Osteoblast (primary cell): ENCODE measurements at regions not wholly inside any gene's neighbourhood (a gene's known extent, or its start where the extent isn't known, plus 50 kb on each side); places are given as distances from the start of the nearest gene placed in this dataset.

Experiments
- DNase-seq: peaks from one replicate; pipeline ENCODE4 v3.0.0; 2011; ENCODE audit warnings: low spot score, mixed read lengths; ENCODE audit not compliant: insufficient read length; ENCODE audit errors: missing footprints
- H2AFZ ChIP-seq: 2 replicates; pipeline ENCODE4 v1.6.0; 2011; ENCODE audit warnings: mild to moderate bottlenecking, low read length
- H3K27ac ChIP-seq: 2 replicates; pipeline ENCODE4 v1.5.1; 2011; ENCODE audit warnings: mild to moderate bottlenecking, low read depth, low read length, moderate library complexity
- H3K27me3 ChIP-seq: 2 replicates; pipeline ENCODE4 v1.6.0; 2012; ENCODE audit warnings: mild to moderate bottlenecking, control low read depth, inconsistent platforms, low read length, moderate library complexity; ENCODE audit not compliant: insufficient read depth
- H3K36me3 ChIP-seq: 2 replicates; pipeline ENCODE4 v1.5.1; 2011; ENCODE audit warnings: mild to moderate bottlenecking, low read length, control low read depth, moderate library complexity; ENCODE audit not compliant: insufficient read depth
- H3K4me1 ChIP-seq: 2 replicates; pipeline ENCODE4 v1.5.1; 2011; ENCODE audit warnings: mild to moderate bottlenecking, low read length, control low read depth, moderate library complexity; ENCODE audit not compliant: insufficient read depth
- H3K4me2 ChIP-seq: 2 replicates; pipeline ENCODE4 v1.6.0; 2011; ENCODE audit warnings: mild to moderate bottlenecking, low read length; ENCODE audit not compliant: insufficient read depth
- H3K4me3 ChIP-seq: fragments of 200-600 bp; sonication (generic); 3 replicates; pipeline ENCODE4 v1.5.1; 2012; ENCODE audit warnings: mild to moderate bottlenecking, low read length, inconsistent platforms; ENCODE audit not compliant: insufficient read depth
- H3K79me2 ChIP-seq: 2 replicates; pipeline ENCODE4 v1.6.0; 2012; ENCODE audit warnings: mild to moderate bottlenecking, low read length, control low read depth, inconsistent platforms; ENCODE audit not compliant: insufficient read depth
- H3K9me3 ChIP-seq: 2 replicates; pipeline ENCODE4 v1.5.1; 2011; ENCODE audit warnings: low read depth, low read length, control low read depth
- H4K20me1 ChIP-seq: 2 replicates; pipeline ENCODE4 v1.6.0; 2012; ENCODE audit warnings: mild to moderate bottlenecking, low read length, control low read depth; ENCODE audit not compliant: insufficient read depth
- CTCF ChIP-seq: IDR thresholded peaks from 2 replicates; pipeline ENCODE4 v1.5.1; 2011; ENCODE audit warnings: mild to moderate bottlenecking, low read depth, low read length, moderate library complexity; ENCODE audit errors: extremely low read depth

- Histone ChIP-seq H3K4me2 (no peak overlapping the region), H3K27me3 (no peaks in the 10 kb centered on the region), H3K27ac (no peak overlapping the region), H2AFZ (no peak overlapping the region), H3K9me3 (peaks cover 3% of the 10 kb centered on the region), H3K4me3 (no peak overlapping the region), H3K36me3 (no peaks in the 10 kb centered on the region), H3K79me2 (no peaks in the 10 kb centered on the region), H3K4me1 (no peaks in the 10 kb centered on the region), H4K20me1 (no peaks in the 10 kb centered on the region)
- no peak for TF ChIP-seq CTCF
- no peak for DNase-seq
These were observed 173.1 kb downstream of the FOXA2 start for GRCh38 chr20:22411286-22411626.

GRCh38 chr20:22410556-22411130 is 173.7 kb downstream of the FOXA2 start:
- TF ChIP-seq CTCF, result no peak

GRCh38 chr20:22408521-22409402 is 175.6 kb downstream of the FOXA2 start:
- TF ChIP-seq CTCF, result no peak
- H3K27me3 ChIP-seq, result no peaks in the 10 kb centered on the region
- H3K4me2 ChIP-seq, result no peak overlapping the region
- DNase-seq, result no peak
- no peak overlapping the region for H3K27ac ChIP-seq
- no peak overlapping the region for H3K4me3 ChIP-seq
- no peaks in the 10 kb centered on the region for H4K20me1 ChIP-seq
- no peaks in the 10 kb centered on the region for H3K79me2 ChIP-seq
- H3K9me3 ChIP-seq, result peaks cover 3% of the 10 kb centered on the region
- no peaks in the 10 kb centered on the region for H3K4me1 ChIP-seq
- H2AFZ ChIP-seq, result no peak overlapping the region
- H3K36me3 ChIP-seq, result no peaks in the 10 kb centered on the region

More at GRCh38 chr20:22410556-22411130, 173.7 kb downstream of the FOXA2 start:
- Histone ChIP-seq H4K20me1 (no peaks in the 10 kb centered on the region), H3K9me3 (peaks cover 3% of the 10 kb centered on the region), H2AFZ (no peak overlapping the region), H3K36me3 (no peaks in the 10 kb centered on the region), H3K27me3 (no peaks in the 10 kb centered on the region), H3K79me2 (no peaks in the 10 kb centered on the region), H3K4me1 (no peaks in the 10 kb centered on the region), H3K4me2 (no peak overlapping the region), H3K27ac (no peak overlapping the region), H3K4me3 (no peak overlapping the region)
- no peak for DNase-seq
